ENCODE measurements at regions not wholly inside any gene's neighbourhood (a gene's known extent, or its start where the extent isn't known, plus 50 kb on each side); places are given as distances from the start of the nearest gene placed in this dataset.

GRCh38 chr16:85269165-85269564, 156.9 kb upstream of the CIBAR2 start:
- no peaks in the 10 kb centered on the region for H3K9me3 ChIP-seq (ENCODE audit: control insufficient read depth, low read depth, low read length)
- DNase-seq: no peak
- no peaks in the 10 kb centered on the region for H3K27me3 ChIP-seq (ENCODE audit: control insufficient read depth, insufficient read depth, low read length)
- no CpG with 5 or more reads among the region's 9 CpGs for WGBS (ENCODE audit: insufficient coverage, low lambda C conversion rate)
- no peak overlapping the region for H3K27ac ChIP-seq (ENCODE audit: low read length)
- H3K36me3 ChIP-seq (ENCODE audit: control insufficient read depth, insufficient read depth, low read length): peaks cover 14% of the 10 kb centered on the region
- H3K4me1 ChIP-seq (ENCODE audit: control insufficient read depth, insufficient read depth, low read length): no peaks in the 10 kb centered on the region
- no peak overlapping the region for H3K4me3 ChIP-seq (ENCODE audit: low read length)

GRCh38 chr16:85270374-85270773, 158.1 kb upstream of the CIBAR2 start:
- WGBS (ENCODE audit: insufficient coverage, low lambda C conversion rate): no CpG with 5 or more reads among the region's 13 CpGs
- H3K4me1 ChIP-seq (ENCODE audit: control insufficient read depth, insufficient read depth, low read length): no peaks in the 10 kb centered on the region
- DNase-seq: no peak
- H3K9me3 ChIP-seq (ENCODE audit: control insufficient read depth, low read depth, low read length): no peaks in the 10 kb centered on the region
- peaks cover 8% of the 10 kb centered on the region for H3K36me3 ChIP-seq (ENCODE audit: control insufficient read depth, insufficient read depth, low read length)
- no peak overlapping the region for H3K4me3 ChIP-seq (ENCODE audit: low read length)
- H3K27ac ChIP-seq (ENCODE audit: low read length): no peak overlapping the region
- H3K27me3 ChIP-seq (ENCODE audit: control insufficient read depth, insufficient read depth, low read length): no peaks in the 10 kb centered on the region

GRCh38 chr16:85271198-85271597, 158.9 kb upstream of the CIBAR2 start:
- H3K27me3 ChIP-seq (ENCODE audit: control insufficient read depth, insufficient read depth, low read length): no peaks in the 10 kb centered on the region
- H3K4me3 ChIP-seq (ENCODE audit: low read length): no peak overlapping the region
- no peak for DNase-seq
- WGBS (ENCODE audit: insufficient coverage, low lambda C conversion rate): no CpG with 5 or more reads among the region's 7 CpGs
- no peaks in the 10 kb centered on the region for H3K4me1 ChIP-seq (ENCODE audit: control insufficient read depth, insufficient read depth, low read length)
- peak overlapping the region; percentile 9 for H3K27ac ChIP-seq (ENCODE audit: low read length)
- H3K9me3 ChIP-seq (ENCODE audit: control insufficient read depth, low read depth, low read length): no peaks in the 10 kb centered on the region
- H3K36me3 ChIP-seq (ENCODE audit: control insufficient read depth, insufficient read depth, low read length): peaks cover 8% of the 10 kb centered on the region

- H3K4me3 ChIP-seq (ENCODE audit: low read length): no peak overlapping the region
- no peaks in the 10 kb centered on the region for H3K27me3 ChIP-seq (ENCODE audit: control insufficient read depth, insufficient read depth, low read length)
- no peak overlapping the region for H3K27ac ChIP-seq (ENCODE audit: low read length)
- H3K36me3 ChIP-seq (ENCODE audit: control insufficient read depth, insufficient read depth, low read length): peaks cover 8% of the 10 kb centered on the region
- DNase-seq: no peak
- WGBS (ENCODE audit: insufficient coverage, low lambda C conversion rate): no CpG with 5 or more reads among the region's 7 CpGs
- H3K4me1 ChIP-seq (ENCODE audit: control insufficient read depth, insufficient read depth, low read length): no peaks in the 10 kb centered on the region
- no peaks in the 10 kb centered on the region for H3K9me3 ChIP-seq (ENCODE audit: control insufficient read depth, low read depth, low read length)
Measured at GRCh38 chr16:85273293-85273692, 161.0 kb upstream of the CIBAR2 start.

- Histone ChIP-seq H3K9me3 (ENCODE audit: control insufficient read depth, low read depth, low read length) (no peaks in the 10 kb centered on the region), H3K36me3 (ENCODE audit: control insufficient read depth, insufficient read depth, low read length) (peaks cover 8% of the 10 kb centered on the region), H3K4me1 (ENCODE audit: control insufficient read depth, insufficient read depth, low read length) (no peaks in the 10 kb centered on the region), H3K27me3 (ENCODE audit: control insufficient read depth, insufficient read depth, low read length) (no peaks in the 10 kb centered on the region), H3K27ac (ENCODE audit: low read length) (no peak overlapping the region), H3K4me3 (ENCODE audit: low read length) (no peak overlapping the region)
- DNase-seq: no peak
- WGBS (ENCODE audit: insufficient coverage, low lambda C conversion rate): no CpG with 5 or more reads among the region's 7 CpGs
Measured at GRCh38 chr16:85274501-85274900, 162.2 kb upstream of the CIBAR2 start.

GRCh38 chr16:85274924-85275323, 162.7 kb upstream of the CIBAR2 start:
- Histone ChIP-seq H3K27me3 (ENCODE audit: control insufficient read depth, insufficient read depth, low read length) (no peaks in the 10 kb centered on the region), H3K4me3 (ENCODE audit: low read length) (no peak overlapping the region), H3K27ac (ENCODE audit: low read length) (no peak overlapping the region), H3K36me3 (ENCODE audit: control insufficient read depth, insufficient read depth, low read length) (peaks cover 5% of the 10 kb centered on the region), H3K9me3 (ENCODE audit: control insufficient read depth, low read depth, low read length) (no peaks in the 10 kb centered on the region), H3K4me1 (ENCODE audit: control insufficient read depth, insufficient read depth, low read length) (no peaks in the 10 kb centered on the region)
- no peak for DNase-seq
- no CpG with 5 or more reads among the region's 8 CpGs for WGBS (ENCODE audit: insufficient coverage, low lambda C conversion rate)

- no CpG with 5 or more reads among the region's 16 CpGs for WGBS (ENCODE audit: insufficient coverage, low lambda C conversion rate)
- Histone ChIP-seq H3K36me3 (ENCODE audit: control insufficient read depth, insufficient read depth, low read length) (peaks cover 3% of the 10 kb centered on the region), H3K27me3 (ENCODE audit: control insufficient read depth, insufficient read depth, low read length) (no peaks in the 10 kb centered on the region), H3K4me3 (ENCODE audit: low read length) (no peak overlapping the region), H3K9me3 (ENCODE audit: control insufficient read depth, low read depth, low read length) (no peaks in the 10 kb centered on the region), H3K27ac (ENCODE audit: low read length) (no peak overlapping the region), H3K4me1 (ENCODE audit: control insufficient read depth, insufficient read depth, low read length) (no peaks in the 10 kb centered on the region)
- peak in 1 of 2 donors; percentile 35 for DNase-seq
Measured at GRCh38 chr16:85275533-85276249, 163.4 kb upstream of the CIBAR2 start.

GRCh38 chr16:85276258-85276657, 164.0 kb upstream of the CIBAR2 start:
- Histone ChIP-seq H3K9me3 (ENCODE audit: control insufficient read depth, low read depth, low read length) (no peaks in the 10 kb centered on the region), H3K36me3 (ENCODE audit: control insufficient read depth, insufficient read depth, low read length) (peaks cover 6% of the 10 kb centered on the region), H3K27me3 (ENCODE audit: control insufficient read depth, insufficient read depth, low read length) (no peaks in the 10 kb centered on the region), H3K4me3 (ENCODE audit: low read length) (no peak overlapping the region), H3K4me1 (ENCODE audit: control insufficient read depth, insufficient read depth, low read length) (no peaks in the 10 kb centered on the region), H3K27ac (ENCODE audit: low read length) (no peak overlapping the region)
- no peak for DNase-seq
- no CpG with 5 or more reads among the region's 12 CpGs for WGBS (ENCODE audit: insufficient coverage, low lambda C conversion rate)

- Histone ChIP-seq H3K36me3 (ENCODE audit: control insufficient read depth, insufficient read depth, low read length) (peaks cover 7% of the 10 kb centered on the region), H3K9me3 (ENCODE audit: control insufficient read depth, low read depth, low read length) (no peaks in the 10 kb centered on the region)
- no CpG with 5 or more reads among the region's 10 CpGs for WGBS (ENCODE audit: insufficient coverage, low lambda C conversion rate)
Measured at GRCh38 chr16:85276721-85277120, 164.4 kb upstream of the CIBAR2 start.

GRCh38 chr16:85278839-85279238, 166.6 kb upstream of the CIBAR2 start:
- no peak overlapping the region for H3K27ac ChIP-seq (ENCODE audit: low read length)
- no peaks in the 10 kb centered on the region for H3K4me1 ChIP-seq (ENCODE audit: control insufficient read depth, insufficient read depth, low read length)
- no peak for DNase-seq
- no peaks in the 10 kb centered on the region for H3K27me3 ChIP-seq (ENCODE audit: control insufficient read depth, insufficient read depth, low read length)
- H3K9me3 ChIP-seq (ENCODE audit: control insufficient read depth, low read depth, low read length): no peaks in the 10 kb centered on the region
- H3K4me3 ChIP-seq (ENCODE audit: low read length): no peak overlapping the region
- WGBS (ENCODE audit: insufficient coverage, low lambda C conversion rate): 80% methylated on average over 1 of the region's 11 CpGs
- peaks cover 9% of the 10 kb centered on the region for H3K36me3 ChIP-seq (ENCODE audit: control insufficient read depth, insufficient read depth, low read length)

More at GRCh38 chr16:85276721-85277120, 164.4 kb upstream of the CIBAR2 start:
- H3K27me3 ChIP-seq (ENCODE audit: control insufficient read depth, insufficient read depth, low read length): no peaks in the 10 kb centered on the region
- no peak overlapping the region for H3K27ac ChIP-seq (ENCODE audit: low read length)
- no peaks in the 10 kb centered on the region for H3K4me1 ChIP-seq (ENCODE audit: control insufficient read depth, insufficient read depth, low read length)
- no peak overlapping the region for H3K4me3 ChIP-seq (ENCODE audit: low read length)
- no peak for DNase-seq

GRCh38 chr16:85279402-85279801, 167.1 kb upstream of the CIBAR2 start:
- H3K27ac ChIP-seq (ENCODE audit: low read length): no peak overlapping the region
- whole genome bisulfite sequencing (ENCODE audit: insufficient coverage, low lambda C conversion rate): no CpG with 5 or more reads among the region's 4 CpGs
- H3K9me3 ChIP-seq (ENCODE audit: control insufficient read depth, low read depth, low read length): no peaks in the 10 kb centered on the region
- DNase-seq: no peak
- H3K27me3 ChIP-seq (ENCODE audit: control insufficient read depth, insufficient read depth, low read length): no peaks in the 10 kb centered on the region
- peaks cover 9% of the 10 kb centered on the region for H3K36me3 ChIP-seq (ENCODE audit: control insufficient read depth, insufficient read depth, low read length)
- no peak overlapping the region for H3K4me3 ChIP-seq (ENCODE audit: low read length)
- no peaks in the 10 kb centered on the region for H3K4me1 ChIP-seq (ENCODE audit: control insufficient read depth, insufficient read depth, low read length)
